ENCODE measurements at regions not wholly inside any gene's neighbourhood (a gene's known extent, or its start where the extent isn't known, plus 50 kb on each side); places are given as distances from the start of the nearest gene placed in this dataset.
"Not testable (repeated sequence)": the region's sequence is repeated elsewhere in the genome, so short reads cannot be mapped to it uniquely, and the experiment has no call there.

DNA sequence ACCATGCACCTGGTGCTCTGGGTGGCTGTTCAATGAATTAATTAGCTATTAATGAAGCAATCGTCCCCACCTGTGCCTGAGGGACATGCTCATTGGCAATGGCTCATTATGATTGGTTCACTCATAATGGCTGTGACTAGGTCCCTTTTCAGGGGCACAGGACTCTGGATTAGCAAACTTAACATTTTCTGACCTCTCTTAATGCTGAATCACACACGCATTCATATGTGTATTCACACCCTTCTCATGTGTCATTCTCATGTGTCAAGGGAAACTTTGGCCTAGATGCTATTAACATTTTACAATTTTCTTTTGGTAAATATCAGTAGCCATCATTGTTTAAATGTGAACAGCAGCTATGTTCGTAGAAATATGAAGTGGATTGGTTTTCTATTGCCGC lies 98.9 kb upstream of the PMAIP1 start:
- DNase-seq (ENCODE audit: low read depth): no peak

DNA sequence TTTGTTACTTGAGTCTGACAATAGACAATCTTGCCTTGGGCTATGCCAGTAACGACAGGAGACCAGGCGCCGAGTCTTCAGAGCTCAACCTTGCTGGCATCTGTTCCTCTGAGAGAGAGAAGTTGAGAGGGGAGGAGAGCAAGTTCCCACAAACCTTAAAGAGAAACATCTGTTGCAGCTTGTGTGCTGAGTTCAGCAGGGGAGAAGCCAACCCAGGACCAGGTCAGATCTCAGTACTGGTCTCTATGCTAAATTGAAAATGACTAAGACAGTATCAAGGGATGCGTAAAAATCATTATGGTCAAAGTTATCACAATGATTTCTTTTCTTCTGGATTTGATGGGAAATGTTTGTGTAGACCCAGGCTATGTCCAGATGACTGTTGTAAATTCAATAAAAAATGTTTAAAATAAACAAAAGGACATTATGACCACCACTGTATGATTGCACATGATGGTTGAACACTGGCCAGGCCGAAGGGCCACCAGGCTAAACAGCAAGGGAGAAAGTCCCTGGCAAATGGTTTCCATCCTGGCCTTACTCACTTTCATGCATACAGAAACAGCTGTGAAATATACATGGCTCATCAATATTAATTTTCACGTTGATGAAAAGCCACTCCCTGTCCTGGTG lies 100.3 kb upstream of the PMAIP1 start:
- DNase-seq (ENCODE audit: low read depth): peak; percentile 80

DNA sequence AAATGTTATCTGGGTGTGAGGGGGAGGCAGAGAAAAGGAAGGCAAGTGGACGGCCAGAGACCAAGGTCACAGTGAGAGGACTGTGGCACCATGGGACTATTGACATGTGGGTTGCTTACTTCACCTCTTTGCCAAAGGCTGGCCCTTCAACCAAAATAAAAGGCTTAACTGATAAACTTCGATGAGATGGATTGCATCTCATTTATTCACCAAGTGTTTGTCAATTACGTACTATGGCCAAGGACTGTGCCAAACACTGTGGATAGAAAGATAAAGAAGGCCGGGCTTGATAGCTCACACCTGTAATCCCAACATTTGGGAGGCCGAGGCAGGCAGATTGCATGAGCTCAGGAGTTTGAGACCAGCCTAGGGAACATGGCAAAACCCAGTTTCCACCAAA lies 98.7 kb upstream of the CCBE1 start:
- no peak for DNase-seq (ENCODE audit: low read depth)

DNA sequence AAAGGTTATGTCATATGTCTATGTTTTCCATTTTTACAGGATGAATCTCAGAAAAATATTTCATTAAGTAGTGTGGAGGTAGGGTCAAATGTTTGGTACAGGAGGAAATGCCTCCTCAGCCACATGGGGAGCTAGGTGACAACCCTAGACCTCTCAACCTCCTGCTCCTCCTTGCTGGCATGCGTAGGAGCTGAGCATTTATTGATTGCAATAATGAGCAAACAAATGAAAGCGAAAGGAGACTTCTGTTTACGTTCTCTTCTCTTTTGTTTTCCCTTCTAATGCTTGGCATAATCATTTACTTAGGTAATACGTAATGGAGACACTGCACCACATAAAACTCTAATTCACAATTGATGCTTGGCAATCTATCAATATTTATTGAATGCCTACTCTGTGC lies 95.1 kb upstream of the CCBE1 start:
- no peak for DNase-seq (ENCODE audit: low read depth)

DNA sequence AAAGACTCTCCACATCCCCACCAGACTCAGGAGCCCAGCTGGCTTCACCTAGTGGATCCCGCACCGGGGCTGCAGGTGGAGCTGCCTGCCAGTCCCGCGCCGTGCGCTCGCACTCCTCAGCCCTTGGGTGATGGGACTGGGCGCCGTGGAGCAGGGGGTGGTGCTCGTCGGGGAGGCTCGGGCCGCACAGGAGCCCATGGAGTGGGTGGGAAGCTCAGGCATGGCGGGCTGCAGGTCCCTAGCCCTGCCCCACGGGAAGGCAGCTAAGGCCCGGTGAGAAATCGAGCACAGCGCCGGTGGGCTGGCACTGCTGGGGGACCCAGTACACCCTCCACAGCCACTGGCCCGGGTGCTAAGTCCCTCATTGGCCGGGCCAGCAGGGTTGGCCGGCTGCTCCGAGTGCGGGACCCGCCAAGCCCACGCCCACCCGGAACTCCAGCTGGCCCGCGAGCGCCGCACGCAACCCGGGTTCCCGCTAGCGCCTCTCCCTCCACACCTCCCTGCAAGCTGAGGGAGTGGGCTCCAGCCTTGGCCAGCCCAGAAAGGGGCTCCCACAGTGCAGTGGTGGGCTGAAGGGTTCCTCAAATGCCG lies 93.2 kb upstream of the CCBE1 start:
- not testable (repeated sequence) for DNase-seq (ENCODE audit: low read depth)

DNA sequence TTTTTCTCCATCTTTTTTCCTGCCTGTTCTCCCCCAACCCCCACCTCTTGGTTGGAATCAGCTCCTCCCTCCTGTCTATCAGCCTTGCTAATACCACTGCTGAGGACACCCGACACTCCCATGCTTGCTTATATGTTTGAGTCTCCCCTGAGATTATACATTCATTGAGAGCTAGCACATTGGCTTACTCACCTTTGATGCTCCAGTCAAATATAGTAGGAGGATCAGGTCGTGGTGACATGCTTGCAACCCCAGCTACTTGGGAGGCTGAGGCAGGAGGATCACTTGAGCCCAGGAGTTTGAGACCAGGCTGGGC lies 91.5 kb upstream of the CCBE1 start:
- DNase-seq (ENCODE audit: low read depth): no peak

DNA sequence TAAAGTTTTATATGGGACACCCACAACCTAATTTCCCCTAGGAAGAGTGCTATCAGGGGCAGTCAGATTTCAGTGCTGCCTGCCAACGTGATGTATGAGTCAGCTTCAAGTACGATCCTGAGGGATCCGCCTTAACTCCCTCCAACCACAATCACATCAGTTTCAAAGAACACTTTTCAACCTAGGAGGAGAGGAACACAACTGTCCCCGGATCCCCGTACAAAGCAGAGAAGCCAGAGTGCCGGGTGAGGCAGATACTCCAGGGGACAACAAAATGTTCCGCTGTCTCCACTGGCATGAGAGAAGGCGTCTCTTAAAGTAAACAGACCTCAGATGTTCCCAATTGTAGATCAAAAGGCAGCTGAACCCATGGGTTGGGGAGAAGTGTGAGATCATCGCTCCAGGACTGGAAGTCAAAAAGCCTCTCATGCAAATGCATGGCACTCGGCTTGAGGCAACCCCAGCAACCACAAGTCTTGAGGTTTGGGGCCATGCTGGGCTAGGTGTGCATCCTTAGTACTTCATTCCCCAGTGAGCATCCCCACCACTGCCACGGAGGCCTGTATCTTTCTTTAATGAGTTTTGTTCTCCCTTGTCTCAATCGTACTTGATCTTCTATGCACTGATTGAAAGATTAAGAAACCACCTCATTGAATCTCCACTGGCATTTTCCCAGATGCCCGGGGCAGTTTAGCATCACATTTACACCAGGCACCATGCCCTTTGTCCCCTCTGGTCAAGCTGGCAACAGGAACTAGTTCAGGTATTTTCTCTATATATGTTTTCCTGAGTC lies 91.0 kb upstream of the CCBE1 start:
- DNase-seq (ENCODE audit: low read depth): no peak

DNA sequence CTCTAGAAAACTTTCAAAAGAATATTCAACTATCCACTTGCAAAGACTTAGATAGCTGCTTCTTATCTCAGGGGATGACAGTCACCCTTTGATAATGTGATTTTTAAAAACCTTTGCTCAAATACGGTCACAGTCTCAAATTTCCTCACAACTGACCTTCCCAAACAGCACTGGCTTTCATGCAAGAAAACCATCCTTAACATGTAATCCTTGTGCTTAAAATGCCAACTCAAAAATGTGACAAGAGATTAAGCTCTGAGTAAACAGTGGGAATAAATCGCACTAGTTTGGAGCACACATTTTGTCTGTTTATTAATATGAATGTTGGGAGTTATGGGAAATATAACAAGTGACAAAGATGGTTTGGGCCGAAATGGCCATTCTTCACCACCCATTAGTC lies 87.5 kb upstream of the CCBE1 start:
- no peak for DNase-seq (ENCODE audit: low read depth)

DNA sequence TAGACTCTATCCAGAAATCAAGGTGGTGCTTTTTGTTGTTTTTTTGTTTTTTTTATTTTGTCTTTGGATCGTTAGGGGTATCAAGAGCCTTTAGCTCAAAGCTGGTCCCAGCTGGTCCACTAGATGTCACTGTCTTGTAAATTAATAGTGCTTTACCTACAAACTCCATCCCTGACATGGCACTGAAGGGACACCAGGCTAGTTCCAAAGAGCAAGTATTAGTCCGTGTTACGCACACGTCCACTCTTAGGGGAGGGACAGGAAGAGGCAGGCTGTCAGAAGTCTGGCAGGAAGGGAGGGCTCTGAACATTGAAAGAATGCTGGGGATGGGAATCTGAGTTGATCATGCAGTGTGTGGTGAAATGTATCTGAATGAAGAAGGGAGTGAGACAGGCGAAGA lies 85.9 kb upstream of the CCBE1 start:
- DNase-seq (ENCODE audit: low read depth): peak; percentile 65

DNA sequence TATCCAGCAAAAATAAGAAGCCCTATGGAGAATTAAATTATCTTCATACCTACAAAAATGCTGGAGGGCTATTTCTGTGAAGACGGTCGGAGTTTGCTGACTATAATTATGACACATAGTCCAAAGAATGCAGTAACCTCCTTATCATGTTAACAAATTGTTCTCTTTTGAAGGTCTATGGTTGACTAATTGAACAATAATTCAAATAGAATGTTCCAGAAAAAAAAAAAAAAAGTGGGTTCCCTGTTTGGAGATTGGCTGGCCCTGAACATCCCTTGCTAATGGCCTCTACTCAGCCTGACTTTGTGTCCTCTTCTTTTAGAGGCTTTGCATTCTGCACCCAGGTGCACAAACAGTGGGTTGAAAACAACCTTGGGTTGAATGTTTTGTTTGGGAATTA lies 82.8 kb upstream of the CCBE1 start:
- DNase-seq (ENCODE audit: low read depth): no peak

DNA sequence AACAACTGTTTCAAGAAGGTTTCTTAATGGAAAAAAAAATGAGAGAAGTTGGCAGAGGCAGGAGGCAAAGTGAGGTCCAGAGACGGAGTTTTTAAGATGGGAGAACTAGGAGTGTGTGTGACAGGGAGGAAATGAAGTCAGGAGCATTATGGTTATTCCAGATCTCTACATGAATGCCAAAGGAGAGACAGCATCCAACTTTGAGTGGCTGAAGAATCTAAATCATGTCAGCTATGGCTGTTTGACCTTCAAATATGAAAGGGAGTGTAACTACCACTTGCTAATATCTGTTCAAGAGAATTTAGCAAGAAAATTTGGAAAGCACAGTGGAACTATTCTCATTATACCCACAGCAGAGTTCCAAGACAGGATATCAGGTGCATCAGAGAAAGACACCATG lies 81.2 kb upstream of the CCBE1 start:
- no peak for DNase-seq (ENCODE audit: low read depth)

DNA sequence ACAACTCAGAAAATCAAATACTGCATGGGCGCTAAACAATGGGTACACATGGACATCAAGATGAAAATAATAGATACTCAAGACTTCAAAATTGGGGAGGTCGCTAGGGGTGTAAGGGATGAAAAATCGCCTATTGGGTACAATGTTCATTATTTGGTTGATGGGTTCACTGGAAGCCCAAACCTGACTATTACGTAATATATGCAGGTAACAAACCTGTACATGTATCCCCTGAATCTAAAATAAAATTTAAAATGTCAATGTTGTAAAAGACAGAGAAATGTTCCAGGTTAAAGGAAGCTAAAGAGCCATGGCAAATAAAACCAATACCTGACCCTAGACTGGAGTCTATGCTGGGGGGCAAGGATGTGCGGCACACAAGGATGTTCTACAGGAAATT lies 80.4 kb upstream of the CCBE1 start:
- no peak for DNase-seq (ENCODE audit: low read depth)

DNA sequence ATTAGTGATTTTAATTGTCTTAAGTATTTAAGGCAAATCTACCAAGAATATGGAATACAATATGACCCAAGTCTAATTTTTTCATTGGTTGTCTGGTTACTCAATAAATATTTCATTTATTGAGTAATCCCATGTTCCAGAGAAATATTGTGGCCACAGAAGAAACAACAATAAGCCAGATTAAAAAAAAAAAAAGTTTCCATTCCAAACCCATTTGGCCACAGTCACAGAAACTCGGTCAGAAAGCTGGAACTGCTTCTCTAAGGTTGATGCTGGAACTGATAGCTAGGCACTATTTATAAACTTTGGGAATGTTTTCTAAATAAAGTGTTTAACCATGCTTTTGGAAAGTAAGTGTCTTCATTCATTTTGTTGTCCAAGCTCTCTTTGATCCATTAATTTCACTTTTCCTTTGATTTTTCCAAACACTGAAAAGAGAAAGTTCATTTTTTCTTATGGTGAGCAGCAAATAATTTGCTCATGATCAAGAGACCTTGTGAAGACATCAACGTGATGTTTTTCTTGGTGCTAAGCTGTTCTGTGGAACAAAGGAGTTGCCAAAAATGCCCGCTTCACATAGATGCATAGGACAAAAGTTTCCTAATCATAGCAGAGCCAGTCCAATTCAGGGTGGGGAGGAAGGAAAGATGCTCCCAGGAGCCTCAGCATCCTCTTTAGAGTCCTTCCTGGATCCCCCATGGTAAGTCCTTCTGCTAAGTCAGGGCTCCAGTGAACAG lies 72.1 kb upstream of the CCBE1 start:
- no peak for DNase-seq (ENCODE audit: low read depth)

DNA sequence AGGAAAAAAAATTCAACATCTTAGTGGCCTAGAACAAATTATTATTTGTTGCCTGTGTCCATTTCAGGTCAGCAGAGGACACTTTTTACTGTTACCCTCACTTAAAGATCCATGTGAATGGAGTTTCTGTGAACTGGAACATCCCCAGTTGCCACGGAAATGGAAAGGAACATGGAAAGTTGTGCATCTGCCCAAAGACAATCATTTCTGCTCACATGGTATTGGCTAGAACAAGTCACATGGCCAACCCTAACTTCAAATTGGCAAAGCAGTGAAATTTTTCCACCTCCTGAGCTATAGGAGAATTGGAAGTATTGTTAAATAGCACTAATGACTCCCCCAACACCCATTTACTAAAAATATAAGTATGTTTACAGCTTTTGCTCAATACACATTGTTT lies 71.2 kb upstream of the CCBE1 start:
- no peak for DNase-seq (ENCODE audit: low read depth)

DNA sequence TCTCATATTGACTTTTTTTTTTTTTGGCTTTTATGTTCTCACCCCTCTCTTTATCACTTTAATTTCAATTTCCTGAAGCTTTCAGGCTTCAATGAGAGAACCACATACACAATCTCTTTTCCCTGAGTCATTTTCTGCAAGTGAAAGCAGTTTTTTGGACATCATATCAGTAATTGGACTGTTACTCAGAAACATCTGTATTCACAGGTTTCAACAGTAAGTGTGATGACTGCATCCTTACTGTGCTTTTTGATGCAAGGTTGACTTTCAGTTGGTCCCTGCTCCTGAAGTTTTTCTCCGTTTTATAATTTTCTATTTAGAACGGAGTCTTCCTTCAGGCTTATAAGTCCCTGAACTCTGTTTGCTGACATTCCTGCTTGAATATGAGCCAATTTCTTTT lies 70.5 kb upstream of the CCBE1 start:
- no peak for DNase-seq (ENCODE audit: low read depth)

DNA sequence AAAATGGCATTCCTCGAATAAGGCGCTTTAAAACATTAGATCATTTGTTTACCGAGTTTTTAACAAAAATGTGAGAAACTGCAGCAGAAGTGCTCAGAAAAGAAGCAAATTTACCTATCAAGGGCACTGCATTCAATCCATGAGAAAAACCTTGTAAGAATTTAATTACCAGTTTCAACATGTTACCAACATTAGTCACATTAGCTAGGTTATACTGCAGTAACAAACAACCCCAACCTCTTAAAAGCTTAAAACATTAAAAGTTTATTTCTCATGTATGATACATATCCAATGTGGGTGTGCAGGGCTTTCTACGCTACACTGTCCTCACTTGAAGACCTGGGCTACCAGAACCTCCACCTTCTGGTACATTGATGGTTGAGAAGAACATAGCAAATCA lies 68.1 kb upstream of the CCBE1 start:
- no peak for DNase-seq (ENCODE audit: low read depth)

DNA sequence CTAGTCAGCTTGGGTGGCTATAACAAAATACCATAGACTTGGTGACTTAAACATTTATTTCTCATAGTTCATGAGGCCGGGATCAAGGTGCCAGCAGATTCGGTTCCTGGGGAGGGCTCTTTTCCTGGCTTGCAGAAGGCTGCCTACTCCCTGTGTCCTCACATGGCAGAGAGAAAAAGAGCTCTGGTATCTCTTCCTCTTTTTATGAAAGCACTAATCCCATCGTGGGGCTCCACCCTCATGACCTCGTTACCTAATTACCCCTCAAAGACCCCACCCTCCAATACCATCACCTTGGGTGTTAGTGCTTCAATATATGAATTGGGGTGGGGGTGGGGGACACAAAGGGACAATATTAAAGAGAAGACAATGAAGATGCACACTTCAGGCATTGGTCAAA lies 67.1 kb upstream of the CCBE1 start:
- no peak for DNase-seq (ENCODE audit: low read depth)

DNA sequence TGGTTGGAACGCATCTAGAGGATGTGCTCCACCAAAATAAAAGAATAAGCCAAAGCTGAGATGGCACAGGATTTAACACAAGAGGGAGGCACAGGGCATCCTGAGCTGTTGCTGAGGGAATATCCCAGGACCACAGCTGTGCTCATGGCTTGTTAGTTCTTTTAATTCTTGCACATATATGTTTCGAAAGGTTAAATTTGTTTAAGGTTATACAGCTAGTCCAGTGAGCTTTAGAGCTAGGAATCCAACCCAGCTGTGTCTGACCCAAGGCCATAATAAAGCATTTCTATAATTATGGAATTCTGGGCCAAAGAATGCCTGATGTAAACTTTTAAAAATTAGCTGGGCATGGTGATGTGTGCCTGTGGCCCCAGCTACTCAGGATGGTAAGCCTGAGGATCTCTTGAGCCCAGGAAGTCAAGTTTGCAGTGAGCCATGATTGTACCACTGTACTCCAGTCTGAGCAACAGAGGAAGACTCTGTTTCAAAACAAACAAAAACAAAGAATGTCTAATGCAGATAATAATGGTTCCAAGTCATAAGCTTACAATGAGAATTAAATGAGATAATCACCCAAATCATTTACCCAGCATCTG lies 66.4 kb upstream of the CCBE1 start:
- no peak for DNase-seq (ENCODE audit: low read depth)

DNA sequence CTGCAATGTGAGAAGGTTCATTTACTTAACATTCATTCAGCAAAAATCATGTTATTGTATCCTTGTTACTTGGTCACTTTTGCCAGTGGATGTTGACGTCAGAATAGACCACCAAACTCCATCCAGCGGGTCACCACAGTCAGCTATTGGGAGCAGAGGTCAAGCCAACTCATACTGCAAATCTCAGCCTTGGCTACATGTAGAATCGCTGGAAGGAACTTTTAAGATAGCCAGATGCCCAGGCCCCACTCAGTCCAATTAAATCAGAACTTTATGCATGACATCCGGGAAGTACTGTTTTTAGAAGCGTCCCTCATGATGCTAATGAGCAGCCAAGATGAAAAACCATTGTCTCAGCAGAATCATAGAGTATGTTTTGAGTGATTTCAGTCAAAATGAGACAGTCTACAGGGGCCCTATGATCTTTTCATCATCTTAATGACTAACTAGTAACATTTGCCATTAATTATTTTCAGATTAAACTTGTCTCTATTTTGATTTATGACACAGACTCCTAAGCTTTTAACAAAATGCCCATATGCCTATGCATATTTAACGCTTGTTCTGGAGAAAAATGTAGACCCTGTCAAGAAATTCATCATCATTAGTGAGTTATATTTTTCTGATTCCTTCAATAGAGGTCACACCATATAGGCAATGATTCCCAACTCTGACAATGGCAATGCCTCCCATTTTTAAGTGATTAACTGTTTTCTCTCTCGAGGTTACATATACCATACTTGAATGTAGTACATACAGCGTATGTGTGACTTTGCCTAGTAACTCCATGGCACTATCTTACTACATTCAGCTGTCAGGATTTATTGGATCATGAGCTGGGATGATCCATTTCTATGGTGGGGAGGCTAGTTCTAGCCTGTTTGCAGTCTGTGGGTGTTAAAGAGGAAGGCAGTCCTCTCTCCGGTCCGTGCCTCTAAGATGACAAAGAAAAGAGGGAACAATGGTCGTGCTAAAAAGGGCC lies 63.7 kb upstream of the CCBE1 start:
- DNase-seq (ENCODE audit: low read depth): no peak

DNA sequence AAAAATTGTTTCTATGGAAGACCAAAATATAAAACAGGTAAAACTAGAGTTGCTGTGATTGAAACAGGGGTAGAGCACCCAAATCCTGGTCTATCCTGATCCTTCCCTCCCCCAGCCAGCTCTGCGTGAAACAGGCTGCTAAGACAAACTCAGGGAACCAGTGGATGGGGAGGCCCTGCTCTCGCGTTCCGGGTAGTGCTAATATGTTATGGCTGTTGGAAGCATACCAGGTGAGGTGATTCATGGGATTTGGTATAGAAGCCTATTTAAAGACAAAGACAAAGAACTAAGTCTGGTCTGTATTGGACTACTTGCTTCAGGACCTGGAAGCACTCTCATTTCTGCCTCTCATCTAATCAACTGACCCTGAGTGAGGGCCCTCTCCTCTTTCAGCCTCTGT lies 63.0 kb upstream of the CCBE1 start:
- no peak for DNase-seq (ENCODE audit: low read depth)

DNA sequence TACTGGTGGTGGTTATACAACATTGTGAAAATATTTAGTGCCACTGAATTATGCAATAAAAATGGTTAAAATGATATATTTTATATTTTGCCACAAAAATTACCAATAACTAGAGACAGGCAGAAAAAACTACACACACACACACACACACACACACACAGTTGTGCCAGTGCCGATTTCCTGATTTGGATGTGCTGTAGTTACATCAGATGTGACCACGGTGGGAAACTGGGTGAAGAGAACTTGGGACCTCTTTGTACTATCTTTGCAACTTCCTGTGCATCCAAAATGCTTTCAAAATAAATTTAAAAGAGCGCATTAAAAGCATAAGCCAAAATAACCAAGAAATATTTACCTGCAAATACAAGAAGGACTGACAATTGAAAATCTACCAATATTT lies 61.6 kb upstream of the CCBE1 start:
- no peak for DNase-seq (ENCODE audit: low read depth)

DNA sequence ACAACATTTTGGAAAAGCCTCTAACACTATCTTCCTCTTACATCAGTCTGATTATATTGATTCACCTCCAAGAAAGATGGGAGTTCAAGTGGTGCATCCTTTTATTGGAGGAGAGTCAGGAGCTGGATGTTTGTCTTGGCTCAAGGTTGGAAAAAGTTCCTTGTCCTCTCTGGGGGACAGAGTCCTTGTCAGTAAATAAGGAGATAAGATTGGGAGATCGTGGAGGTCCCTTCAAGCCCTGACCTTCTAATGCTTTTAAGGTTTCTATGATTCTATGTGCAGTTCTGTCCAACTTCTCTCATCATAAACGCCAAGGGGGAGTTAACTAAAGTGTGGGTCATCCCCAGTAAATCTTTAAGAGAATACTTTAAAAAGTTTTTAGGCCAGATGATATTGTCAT lies 60.9 kb upstream of the CCBE1 start:
- DNase-seq (ENCODE audit: low read depth): no peak

Measured in GM04504 (cell line).